ENCODE measurements at regions not wholly inside any gene's neighbourhood (a gene's known extent, or its start where the extent isn't known, plus 50 kb on each side); places are given as distances from the start of the nearest gene placed in this dataset.
"Not testable (repeated sequence)": the region's sequence is repeated elsewhere in the genome, so short reads cannot be mapped to it uniquely, and the experiment has no call there.

DNA sequence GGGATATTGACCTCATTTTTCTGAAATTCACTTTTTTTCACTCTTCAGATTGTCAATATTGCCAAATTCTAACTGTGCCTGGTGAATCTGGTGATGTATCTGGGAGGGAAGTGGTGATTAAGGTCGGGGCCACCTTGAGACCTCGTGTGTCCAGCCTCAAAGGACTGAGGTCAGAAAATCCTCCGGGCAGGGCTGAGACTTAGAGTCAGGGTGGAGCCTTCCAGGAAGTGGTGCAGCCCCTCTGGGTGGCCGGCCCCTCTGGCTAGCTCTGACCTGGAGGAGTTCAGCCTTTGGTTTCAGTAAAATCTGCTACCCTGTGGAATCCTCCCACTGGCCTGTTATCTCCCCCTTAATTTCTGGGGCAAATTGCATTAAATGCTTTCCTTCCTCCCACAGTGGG is 175.7 kb downstream of the TRIM43 start:
- H3K27ac ChIP-seq; DNase-seq; H3K4me1 ChIP-seq (ENCODE audit: insufficient read depth); H3K27me3 ChIP-seq; H3K36me3 ChIP-seq; H3K4me3 ChIP-seq; H3K9me3 ChIP-seq; intact Hi-C loops (cut with DNase I): not testable (repeated sequence)
- 37 to 65% (median 43%) methylated on average over 4 of the region's 4 CpGs for WGBS, 3 donors

DNA sequence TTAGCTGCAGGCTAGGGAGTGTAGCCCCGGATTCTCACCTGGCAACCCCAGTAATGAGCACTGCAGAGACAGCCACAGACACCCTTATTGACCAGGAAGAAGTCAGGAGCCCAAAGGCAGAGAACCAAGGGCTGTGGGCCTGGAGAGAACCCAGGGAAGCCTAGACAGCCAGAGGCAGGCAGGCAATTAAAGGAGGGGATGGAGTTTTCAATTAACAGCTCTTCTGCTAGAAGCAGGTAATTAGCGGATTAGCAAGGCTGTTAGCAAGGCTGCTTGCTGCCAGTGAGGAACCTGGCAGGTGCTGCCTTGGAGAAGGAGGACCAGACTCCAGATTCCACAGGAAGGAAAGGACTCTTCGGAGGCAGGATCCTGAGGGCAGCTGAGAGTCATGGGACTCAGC is 176.1 kb downstream of the TRIM43 start:
- not testable (repeated sequence) for DNase-seq

DNA sequence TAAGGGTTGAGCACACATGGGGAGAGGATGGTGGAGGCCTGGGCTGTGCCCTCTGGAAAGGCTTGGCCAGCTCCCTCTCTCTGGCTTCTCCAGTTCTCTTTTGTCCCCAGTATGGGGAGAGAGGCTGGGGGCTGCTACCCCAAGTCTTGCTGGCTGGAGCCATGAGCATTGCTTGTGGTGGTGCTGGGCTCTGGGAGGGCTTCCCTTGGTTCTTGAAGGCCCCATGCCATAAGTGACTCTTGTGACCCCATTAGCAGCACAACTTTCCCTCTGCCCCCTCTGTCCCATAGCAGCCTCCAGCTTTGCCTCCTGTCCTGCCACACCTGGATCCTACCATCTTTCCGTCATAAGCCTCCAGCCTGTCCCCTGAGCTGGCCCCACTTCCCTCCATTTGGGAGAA is 177.5 kb downstream of the TRIM43 start:
- H3K27me3 ChIP-seq; DNase-seq; intact Hi-C loops (cut with DNase I); H3K4me1 ChIP-seq (ENCODE audit: insufficient read depth); H3K36me3 ChIP-seq; H3K9me3 ChIP-seq; H3K4me3 ChIP-seq; H3K27ac ChIP-seq: not testable (repeated sequence)
- 38 to 100% (median 94%) methylated on average over 1 of the region's 1 CpG for WGBS, 3 donors

More for the DNA sequence above, 176.1 kb downstream of the TRIM43 start:
- H3K27me3 ChIP-seq; H3K4me1 ChIP-seq (ENCODE audit: insufficient read depth); H3K4me3 ChIP-seq; H3K36me3 ChIP-seq; H3K27ac ChIP-seq; H3K9me3 ChIP-seq; intact Hi-C loops (cut with DNase I): not testable (repeated sequence)
- 67 to 100% (median 90%) methylated on average over 1 to 2 of the region's 3 CpGs for WGBS, 3 donors

DNA sequence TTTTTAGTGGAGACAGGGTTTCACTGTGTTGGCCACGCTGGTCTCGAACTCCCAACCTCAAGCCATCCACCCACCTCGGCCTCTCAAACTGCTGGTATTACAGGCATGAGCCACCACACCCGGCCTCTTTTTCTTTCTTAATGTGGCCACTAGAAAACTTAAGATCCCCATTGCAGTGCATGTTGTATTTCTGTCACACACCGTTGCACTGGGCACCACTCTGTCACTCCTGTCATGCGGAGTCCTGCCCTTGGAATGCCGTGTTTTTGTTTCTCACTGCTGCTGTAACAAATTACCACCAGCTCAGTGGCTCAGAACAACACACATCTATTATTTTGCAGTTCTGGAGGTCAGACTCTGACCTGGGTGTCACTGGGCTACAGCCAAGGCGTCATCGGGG is 178.9 kb downstream of the TRIM43 start:
- WGBS, 3 donors: 78 to 85% (median 79%) methylated on average over 5 to 7 of the region's 9 CpGs
- H3K27me3 ChIP-seq; H3K4me1 ChIP-seq (ENCODE audit: insufficient read depth); DNase-seq; H3K9me3 ChIP-seq; H3K27ac ChIP-seq; intact Hi-C loops (cut with DNase I); H3K36me3 ChIP-seq; H3K4me3 ChIP-seq: not testable (repeated sequence)

DNA sequence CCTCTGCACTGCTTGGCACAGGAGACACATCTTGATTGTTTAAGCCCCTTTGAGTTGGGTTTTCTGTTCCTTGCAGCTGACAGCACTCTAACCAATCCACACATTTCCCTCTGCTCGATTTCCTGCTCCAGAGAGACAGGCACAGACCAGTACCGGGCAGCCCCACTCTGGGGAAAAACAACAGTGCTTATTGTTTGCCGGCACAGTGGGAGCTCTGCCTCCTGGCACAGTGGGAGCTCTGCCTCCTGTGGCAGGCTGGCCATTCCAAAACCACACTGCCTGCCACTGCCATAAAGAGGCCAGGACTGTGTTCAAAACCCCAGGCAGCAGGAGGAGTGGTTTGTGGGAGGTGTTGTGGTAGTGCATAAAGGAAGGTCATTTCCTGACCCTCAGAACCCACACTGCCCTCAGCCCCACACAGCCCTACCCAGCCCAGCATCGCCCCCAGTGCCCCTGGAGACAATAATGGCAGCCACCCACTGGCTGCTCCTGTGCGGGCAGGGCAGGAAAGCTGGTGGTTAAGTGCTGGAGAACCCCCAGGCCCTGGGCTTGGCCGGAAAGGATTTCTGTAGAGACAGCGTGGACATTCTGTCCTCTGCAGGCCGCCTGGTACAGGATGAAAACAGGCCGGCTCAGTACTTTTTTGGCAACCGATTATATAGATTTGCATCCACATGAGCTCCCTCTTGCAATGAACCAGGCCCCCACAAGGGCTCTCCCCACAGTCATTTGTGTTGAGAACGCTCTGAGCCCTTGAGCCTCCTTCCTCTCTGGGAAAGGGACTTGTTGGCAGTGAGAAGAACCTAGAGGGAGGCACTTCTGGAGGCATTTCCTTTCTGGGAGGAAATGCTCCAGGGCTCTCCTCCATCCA is 182.8 kb downstream of the TRIM43 start:
- H3K9me3 ChIP-seq; H3K27me3 ChIP-seq; H3K36me3 ChIP-seq; H3K4me1 ChIP-seq (ENCODE audit: insufficient read depth); H3K27ac ChIP-seq; intact Hi-C loops (cut with DNase I); H3K4me3 ChIP-seq; DNase-seq: not testable (repeated sequence)
- WGBS, 3 donors: 70 to 87% (median 87%) methylated on average over 3 to 4 of the region's 11 CpGs

DNA sequence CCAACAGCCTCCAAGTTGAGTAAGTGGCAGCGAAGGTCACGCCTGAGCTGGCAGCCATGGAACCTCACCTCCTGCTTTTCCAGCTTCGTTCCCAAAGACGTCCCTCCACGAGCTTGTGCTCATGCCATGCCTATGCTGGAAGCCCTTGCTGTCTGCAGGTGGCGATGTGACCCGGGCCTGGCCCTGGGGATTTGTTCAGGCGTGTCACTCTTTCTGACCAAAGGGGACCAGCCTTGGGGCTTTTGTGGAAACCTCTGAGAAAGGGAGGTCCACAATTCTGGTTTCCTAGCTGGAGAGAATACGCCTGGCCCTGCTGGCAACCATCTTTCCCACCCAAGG is 183.4 kb downstream of the TRIM43 start:
- H3K27me3 ChIP-seq; H3K27ac ChIP-seq; H3K9me3 ChIP-seq; H3K4me1 ChIP-seq (ENCODE audit: insufficient read depth); intact Hi-C loops (cut with DNase I); H3K4me3 ChIP-seq; H3K36me3 ChIP-seq; DNase-seq: not testable (repeated sequence)
- 60 to 100% (median 70%) methylated on average over 1 to 4 of the region's 9 CpGs for WGBS, 3 donors
